ENCODE measurements at regions not wholly inside any gene's neighbourhood (a gene's known extent, or its start where the extent isn't known, plus 50 kb on each side); places are given as distances from the start of the nearest gene placed in this dataset.
"Not testable (repeated sequence)": the region's sequence is repeated elsewhere in the genome, so short reads cannot be mapped to it uniquely, and the experiment has no call there.

DNA sequence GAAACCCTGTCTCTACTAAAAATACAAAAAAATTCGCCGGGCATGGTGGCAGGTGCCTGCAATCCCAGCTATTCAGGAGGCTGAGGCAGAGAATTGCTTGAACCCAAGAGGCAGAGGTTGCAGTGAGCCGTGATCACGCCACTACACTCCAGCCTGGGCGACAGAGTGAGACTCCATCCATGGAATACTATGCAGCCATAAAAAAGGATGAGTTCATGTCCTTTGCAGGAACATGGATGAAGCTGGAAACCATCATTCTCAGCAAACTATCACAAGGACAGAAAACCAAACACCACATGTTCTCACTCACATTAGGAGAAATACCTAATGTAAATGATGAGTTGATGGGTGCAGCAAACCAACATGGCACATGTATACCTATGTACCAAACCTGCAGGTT lies 86.0 kb downstream of the CFAP44 start:
- TF ChIP-seq, protein P1, sequence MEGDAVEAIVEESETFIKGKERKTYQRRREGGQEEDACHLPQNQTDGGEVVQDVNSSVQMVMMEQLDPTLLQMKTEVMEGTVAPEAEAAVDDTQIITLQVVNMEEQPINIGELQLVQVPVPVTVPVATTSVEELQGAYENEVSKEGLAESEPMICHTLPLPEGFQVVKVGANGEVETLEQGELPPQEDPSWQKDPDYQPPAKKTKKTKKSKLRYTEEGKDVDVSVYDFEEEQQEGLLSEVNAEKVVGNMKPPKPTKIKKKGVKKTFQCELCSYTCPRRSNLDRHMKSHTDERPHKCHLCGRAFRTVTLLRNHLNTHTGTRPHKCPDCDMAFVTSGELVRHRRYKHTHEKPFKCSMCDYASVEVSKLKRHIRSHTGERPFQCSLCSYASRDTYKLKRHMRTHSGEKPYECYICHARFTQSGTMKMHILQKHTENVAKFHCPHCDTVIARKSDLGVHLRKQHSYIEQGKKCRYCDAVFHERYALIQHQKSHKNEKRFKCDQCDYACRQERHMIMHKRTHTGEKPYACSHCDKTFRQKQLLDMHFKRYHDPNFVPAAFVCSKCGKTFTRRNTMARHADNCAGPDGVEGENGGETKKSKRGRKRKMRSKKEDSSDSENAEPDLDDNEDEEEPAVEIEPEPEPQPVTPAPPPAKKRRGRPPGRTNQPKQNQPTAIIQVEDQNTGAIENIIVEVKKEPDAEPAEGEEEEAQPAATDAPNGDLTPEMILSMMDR (IDR thresholded peaks at IDR 0.05; ENCODE audit: extremely low read depth in 1 of 2, insufficient read depth in 1 of 2, low read depth in 1 of 2, low read length in 2 of 2): not testable (repeated sequence)
- TF ChIP-seq JUN (IDR thresholded peaks at IDR 0.05; ENCODE audit: borderline replicate concordance, insufficient read depth, insufficient read length, low read depth); POLR2A (IDR thresholded peaks at IDR 0.05; ENCODE audit: low read depth, low read length): not testable (repeated sequence)
- TF ChIP-seq, protein P2, sequence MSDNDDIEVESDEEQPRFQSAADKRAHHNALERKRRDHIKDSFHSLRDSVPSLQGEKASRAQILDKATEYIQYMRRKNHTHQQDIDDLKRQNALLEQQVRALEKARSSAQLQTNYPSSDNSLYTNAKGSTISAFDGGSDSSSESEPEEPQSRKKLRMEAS (IDR thresholded peaks at IDR 0.05; ENCODE audit: insufficient read depth, insufficient read length): not testable (repeated sequence)

Measured in endothelial cell of umbilical vein (primary cell).